Activated CD8-positive, alpha-beta memory T cell treated with anti-CD3 and anti-CD28 coated beads for 4 hours (primary cell): ENCODE measurements at regions not wholly inside any gene's neighbourhood (a gene's known extent, or its start where the extent isn't known, plus 50 kb on each side); places are given as distances from the start of the nearest gene placed in this dataset.
"Not testable (repeated sequence)": the region's sequence is repeated elsewhere in the genome, so short reads cannot be mapped to it uniquely, and the experiment has no call there.

ENCODE experiments used
- DNase-seq, 2 donors: peaks; one replicate each; pipeline ENCODE4 v3.0.0-alpha.2; 2020; ENCODE audit warnings: low read depth in 2 of 2

- DNase-seq: no peak
Observed at GRCh38 chr14:95818581-95818980, 58.1 kb upstream of the TUNAR start.

GRCh38 chr14:95817271-95817670 lies 59.4 kb upstream of the TUNAR start:
- no peak for DNase-seq

DNA sequence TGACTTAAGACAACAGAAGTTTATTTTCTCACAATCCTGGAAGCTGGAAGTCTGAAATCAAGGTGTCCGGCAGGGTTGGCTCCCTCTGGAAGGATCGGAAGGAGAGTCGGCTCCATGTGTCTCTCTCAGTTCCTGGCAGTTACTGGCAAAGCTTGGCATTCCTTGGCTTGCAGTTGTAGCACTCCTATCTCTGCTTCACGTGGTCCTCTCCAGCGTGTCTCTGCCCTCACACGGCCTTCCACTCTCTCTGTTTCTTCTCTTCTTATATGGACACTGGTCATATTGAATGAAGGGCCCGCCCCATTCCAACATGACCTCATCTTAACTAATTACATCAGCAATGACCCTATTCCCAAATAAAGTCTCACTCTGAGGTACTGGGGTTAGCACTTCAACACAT lies 60.1 kb upstream of the TUNAR start:
- DNase-seq: no peak

GRCh38 chr14:95815226-95815690 lies 61.4 kb upstream of the TUNAR start:
- DNase-seq: no peak

DNA sequence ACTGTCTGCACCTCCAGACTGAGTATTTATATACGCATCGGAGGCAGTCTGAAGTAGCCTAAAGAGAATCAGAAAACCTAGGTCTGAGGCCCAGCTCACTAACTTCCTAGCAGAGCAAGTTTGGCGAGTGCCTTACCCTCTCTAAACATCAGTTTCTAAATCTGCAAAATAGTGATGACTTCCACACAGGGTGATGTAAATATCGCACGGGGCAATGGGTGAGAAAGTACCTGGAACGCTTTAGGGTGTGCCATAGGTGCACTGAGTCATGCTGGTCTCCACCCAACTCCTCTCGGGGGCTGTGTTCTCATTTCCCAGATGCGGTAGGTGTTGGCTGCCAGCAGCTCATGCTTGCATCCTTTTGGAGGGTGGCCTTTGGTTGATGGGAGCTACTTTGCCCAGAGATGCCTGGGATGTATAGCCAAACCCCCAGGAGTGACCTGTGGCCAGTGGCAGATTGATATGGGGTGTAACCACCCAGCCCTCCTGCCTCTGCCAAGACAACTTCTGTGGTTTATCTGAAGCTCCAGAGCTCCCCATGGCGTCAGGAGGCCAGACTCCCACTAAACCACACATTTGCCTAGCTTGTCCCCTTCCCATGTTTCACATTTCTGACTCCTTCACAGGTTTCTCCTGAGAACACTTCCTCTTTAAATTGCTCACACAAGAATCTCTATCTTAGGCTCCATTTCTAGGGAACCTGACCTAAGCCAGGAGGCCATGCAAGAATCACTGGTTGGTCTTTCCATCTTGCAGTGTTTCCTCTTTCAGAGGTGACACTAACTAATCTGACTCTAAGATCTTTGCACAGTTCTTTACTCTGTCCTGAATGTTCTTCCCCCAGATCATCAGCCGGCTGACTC lies 62.0 kb upstream of the TUNAR start:
- no peak for DNase-seq

DNA sequence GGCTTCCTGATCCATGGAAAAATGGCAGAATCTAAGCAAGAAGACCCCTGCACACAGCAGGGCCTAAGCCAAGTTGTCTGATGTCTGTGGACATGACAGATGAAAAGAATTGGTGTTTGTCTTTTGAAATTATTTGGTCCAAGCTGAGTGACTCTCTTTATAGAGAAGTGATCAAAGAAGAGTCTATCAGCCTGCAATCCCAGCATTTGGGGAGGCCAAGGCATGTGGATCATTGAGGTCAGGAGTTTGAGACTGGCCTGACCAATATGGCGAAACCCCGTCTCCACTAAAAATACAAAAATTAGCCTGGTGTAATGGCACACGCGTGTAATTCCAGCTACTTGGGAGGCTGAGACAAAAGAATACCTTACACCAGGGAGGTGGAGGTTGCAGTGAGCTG lies 64.8 kb upstream of the TUNAR start:
- DNase-seq: no peak

DNA sequence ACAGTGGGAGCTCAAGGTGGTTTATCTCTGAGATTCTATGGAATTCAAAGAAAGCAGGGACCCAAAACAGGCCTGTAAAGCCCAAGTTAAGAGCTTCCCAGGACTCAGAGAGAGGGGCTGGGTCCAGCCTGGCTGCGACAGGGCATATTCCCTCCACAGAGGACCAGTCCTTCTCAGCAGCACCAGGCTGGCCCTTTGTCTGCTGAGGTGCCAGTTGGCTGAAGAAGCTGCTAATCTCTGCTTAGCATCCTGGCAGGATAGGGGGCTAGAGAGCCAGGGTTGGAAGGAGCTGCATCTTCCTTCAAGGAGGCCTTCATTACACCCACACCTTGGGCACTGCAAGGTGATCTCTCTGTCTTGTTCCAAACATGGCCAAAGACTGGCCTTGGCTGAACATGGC lies 68.3 kb upstream of the TUNAR start:
- DNase-seq: no peak

GRCh38 chr14:95796788-95797187 lies 79.8 kb upstream of the TUNAR start:
- DNase-seq: no peak

- no peak for DNase-seq
Observed at GRCh38 chr14:95787941-95788340, 74.0 kb upstream of the TCL1A start.

DNA sequence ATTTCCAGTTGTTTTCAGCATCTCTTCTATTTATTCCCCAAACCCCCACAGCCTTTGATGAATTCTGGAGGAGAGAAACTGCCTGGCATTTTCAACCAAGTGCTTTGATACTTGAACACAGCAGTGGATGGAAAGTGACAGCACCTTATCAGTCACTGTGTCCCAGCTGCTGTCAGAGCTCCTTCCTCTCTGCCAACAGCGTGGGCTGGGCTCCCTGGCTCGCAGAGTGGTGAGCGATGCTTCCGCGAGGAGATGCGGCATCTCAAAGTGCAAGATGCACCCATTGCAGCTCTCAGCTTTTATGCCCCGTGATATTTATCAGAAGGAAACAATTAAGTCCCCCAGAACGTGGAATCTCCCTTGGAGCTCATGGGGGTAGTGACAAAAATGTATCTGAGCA lies 72.6 kb upstream of the TCL1A start:
- no peak for DNase-seq

- no peak for DNase-seq
Observed at GRCh38 chr14:95784137-95784536, 70.2 kb upstream of the TCL1A start.

- no peak for DNase-seq
Observed at GRCh38 chr14:95776798-95777534, 63.0 kb upstream of the TCL1A start.

DNA sequence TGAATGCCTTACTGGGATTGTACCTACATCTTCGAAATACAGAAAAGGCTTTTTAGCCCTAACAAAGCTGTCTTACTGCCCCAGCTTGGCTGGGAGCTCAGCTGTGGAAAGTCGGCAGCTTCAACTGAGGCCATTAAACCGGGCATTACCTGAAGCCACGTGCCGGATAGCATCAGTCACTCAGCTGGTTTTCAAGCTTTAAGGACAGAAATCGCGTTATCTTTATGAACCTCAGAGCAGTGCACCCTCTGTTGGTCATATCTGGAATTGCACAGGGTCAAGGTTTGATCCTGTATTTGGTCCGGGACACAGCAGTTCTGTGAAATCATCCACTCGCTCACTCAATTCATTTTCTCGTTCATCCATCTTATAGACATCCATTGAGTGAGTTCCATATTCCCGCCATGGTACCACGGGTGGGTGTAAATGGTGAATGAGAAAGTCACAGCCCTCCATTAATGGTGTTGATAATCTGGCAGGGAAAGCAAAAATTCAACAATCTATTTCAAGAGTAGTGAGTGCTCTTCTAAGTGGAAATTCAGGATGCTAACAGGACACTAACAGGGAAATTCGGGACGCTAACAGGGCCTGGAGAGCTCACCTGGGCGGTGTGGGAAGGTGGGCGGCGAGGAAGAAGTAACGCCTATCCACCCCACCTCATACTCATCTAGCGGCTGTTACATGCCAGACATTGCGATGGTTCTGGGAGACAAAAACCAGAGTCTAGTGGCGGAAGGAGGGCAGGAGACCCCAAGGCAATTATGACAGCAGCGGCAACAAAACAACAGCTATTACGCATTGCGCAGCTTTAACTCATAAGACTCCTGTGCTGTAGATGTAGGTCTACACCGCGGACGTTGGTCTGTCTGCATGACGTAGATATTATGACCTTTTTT lies 60.6 kb upstream of the TCL1A start:
- peak; percentile 5 to 23 for DNase-seq

- DNase-seq: no peak
Observed at GRCh38 chr14:95770777-95771176, 56.9 kb upstream of the TCL1A start.

DNA sequence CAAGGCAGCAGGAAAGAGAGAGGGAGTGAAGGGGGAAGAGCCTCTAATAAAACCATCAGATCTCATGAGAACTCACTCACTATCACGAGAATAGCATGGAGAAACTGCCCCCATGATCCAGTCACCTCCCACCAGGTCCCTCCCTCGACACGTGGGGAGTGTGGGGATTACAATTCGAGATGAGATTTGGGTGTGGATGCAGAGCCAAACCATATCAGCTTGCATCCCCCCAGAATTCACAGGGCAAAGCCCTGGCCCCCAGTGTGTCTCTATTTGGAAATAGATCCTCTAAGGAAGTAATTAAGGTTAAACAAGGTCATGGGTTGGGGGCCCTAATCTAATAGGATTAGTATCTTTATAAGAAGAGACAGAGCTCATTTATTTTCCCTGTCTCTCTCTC lies 56.1 kb upstream of the TCL1A start:
- no peak for DNase-seq

- not testable (repeated sequence) for DNase-seq
Observed at GRCh38 chr14:95769431-95769830, 55.5 kb upstream of the TCL1A start.

DNA sequence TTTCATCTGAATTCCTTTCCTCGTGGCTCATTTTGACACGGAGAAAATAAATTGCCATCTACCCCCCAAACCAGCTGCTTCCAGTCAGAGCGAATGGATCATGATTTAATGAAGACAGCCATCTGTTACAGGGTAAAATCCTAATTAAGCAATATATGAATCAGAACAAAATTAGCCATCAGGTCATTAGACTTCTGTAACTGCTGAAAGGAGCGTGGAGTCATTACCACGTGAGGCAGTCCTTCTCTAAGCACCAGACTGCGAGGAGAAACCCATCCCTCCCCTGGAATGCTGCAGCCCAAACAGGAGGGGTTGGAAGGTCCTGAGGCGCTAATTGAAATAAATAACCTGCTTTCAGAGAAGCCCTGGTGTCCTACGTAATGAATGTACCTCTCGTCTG lies 51.1 kb upstream of the TCL1A start:
- no peak for DNase-seq

GRCh38 chr14:95763875-95764274 lies 50.0 kb upstream of the TCL1A start:
- DNase-seq: no peak
